Peyer's patch (tissue), 4 donors: ENCODE measurements at regions not wholly inside any gene's neighbourhood (a gene's known extent, or its start where the extent isn't known, plus 50 kb on each side); places are given as distances from the start of the nearest gene placed in this dataset.

Source experiments
- DNase-seq, 3 donors: peaks; one replicate each; pipeline ENCODE4 v3.0.0-alpha.2; 2017 to 2019
- H3K27ac ChIP-seq, 4 donors: fragments of 200-600 bp; sonication (generic); one replicate each; pipeline ENCODE4 v1.5.1; 2016 to 2019
- H3K27me3 ChIP-seq, 2 donors: fragments of 200-600 bp; sonication (generic); one replicate each; pipeline ENCODE4 v1.5.1; 2019
- H3K36me3 ChIP-seq, 3 donors: fragments of 200-600 bp; sonication (generic); one replicate each; pipeline ENCODE4 v1.5.1; 2016 to 2019
- H3K4me1 ChIP-seq, 4 donors: fragments of 200-600 bp; sonication (generic); one replicate each; pipeline ENCODE4 v1.5.1; 2016 to 2019
- H3K4me3 ChIP-seq, 4 donors: fragments of 200-600 bp; sonication (generic); 1 replicate in 3 of 4; 2 replicates in 1 of 4; pipeline ENCODE4 v1.5.1; 2016 to 2019; ENCODE audit warnings: mild to moderate bottlenecking in 1 of 4
- H3K9me3 ChIP-seq, 4 donors: fragments of 200-600 bp; sonication (generic); one replicate each; pipeline ENCODE4 v1.5.1; 2016 to 2019; ENCODE audit warnings: mild to moderate bottlenecking in 1 of 4
- POLR2A ChIP-seq, 2 donors: fragments of 450-650 bp; IDR thresholded peaks; one replicate each; pipeline ENCODE4 v1.5.1; 2017; ENCODE audit warnings: antibody characterized with exemption in 2 of 2, mild to moderate bottlenecking in 2 of 2, moderate library complexity in 2 of 2
- TF ChIP-seq, protein P1 (sequence below), 6 experiments: fragments of 450-650 bp in 4 of 6; fragments of 200-600 bp in 2 of 6; sonication (generic) in 1 of 6; IDR thresholded peaks; one replicate each; pipeline ENCODE4 v1.5.1; 2017 to 2019; ENCODE audit warnings: antibody characterized with exemption in 6 of 6, mild to moderate bottlenecking in 3 of 6, moderate library complexity in 1 of 6

DNA sequence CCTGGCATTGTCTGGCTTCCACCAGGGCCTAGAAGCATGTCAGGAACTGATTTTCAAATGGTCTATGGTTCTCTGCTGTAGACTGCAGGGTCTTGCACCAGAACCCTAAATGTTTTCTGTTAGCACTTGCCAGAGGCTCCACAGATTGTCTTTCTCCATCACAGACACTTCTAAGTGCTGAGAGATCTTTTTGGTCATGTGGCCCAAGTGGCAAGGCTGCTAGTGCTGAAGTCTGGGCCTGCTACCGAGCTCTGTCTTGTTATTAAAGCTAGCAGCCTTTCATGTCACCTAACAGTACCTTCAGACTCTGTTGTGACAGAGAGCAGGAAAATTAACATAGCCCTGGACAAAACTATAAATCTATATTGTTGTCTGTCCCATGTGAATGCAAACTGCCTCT, 120.7 kb upstream of the BACH2 start:
- Histone ChIP-seq H3K9me3 (no peaks in the 10 kb centered on the region), H3K27ac (no peak overlapping the region), H3K4me1 (peaks cover 0 to 5% (median 2%) of the 10 kb centered on the region in 4 donors), H3K4me3 (no peak overlapping the region), H3K36me3 (no peaks in the 10 kb centered on the region), H3K27me3 (no peaks in the 10 kb centered on the region)
- DNase-seq: no peak
- TF ChIP-seq, protein P1, sequence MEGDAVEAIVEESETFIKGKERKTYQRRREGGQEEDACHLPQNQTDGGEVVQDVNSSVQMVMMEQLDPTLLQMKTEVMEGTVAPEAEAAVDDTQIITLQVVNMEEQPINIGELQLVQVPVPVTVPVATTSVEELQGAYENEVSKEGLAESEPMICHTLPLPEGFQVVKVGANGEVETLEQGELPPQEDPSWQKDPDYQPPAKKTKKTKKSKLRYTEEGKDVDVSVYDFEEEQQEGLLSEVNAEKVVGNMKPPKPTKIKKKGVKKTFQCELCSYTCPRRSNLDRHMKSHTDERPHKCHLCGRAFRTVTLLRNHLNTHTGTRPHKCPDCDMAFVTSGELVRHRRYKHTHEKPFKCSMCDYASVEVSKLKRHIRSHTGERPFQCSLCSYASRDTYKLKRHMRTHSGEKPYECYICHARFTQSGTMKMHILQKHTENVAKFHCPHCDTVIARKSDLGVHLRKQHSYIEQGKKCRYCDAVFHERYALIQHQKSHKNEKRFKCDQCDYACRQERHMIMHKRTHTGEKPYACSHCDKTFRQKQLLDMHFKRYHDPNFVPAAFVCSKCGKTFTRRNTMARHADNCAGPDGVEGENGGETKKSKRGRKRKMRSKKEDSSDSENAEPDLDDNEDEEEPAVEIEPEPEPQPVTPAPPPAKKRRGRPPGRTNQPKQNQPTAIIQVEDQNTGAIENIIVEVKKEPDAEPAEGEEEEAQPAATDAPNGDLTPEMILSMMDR (IDR thresholded peaks at IDR 0.05): no peak
- no peak for TF ChIP-seq POLR2A (IDR thresholded peaks at IDR 0.05)

DNA sequence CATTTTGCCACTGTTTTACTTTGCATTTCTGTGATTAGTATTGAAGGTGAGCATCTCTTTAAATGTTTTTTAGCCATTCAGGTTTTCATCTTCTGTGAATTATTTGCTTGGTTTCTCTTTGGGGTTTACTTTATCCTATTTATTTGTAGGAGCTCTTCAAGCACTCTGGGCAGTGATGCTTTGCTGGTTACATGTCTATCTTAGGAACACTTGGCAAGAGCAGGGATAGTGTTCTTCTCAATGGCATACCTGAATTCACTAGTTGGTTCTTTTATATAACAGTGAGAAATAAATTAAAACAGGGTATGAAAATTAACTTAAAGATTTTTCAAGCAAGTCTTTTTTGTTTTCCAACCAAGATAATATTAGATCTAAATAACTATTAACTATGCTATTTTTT, 119.7 kb upstream of the BACH2 start:
- Histone ChIP-seq H3K4me3 (no peak overlapping the region), H3K9me3 (no peaks in the 10 kb centered on the region), H3K36me3 (no peaks in the 10 kb centered on the region), H3K27me3 (no peaks in the 10 kb centered on the region), H3K27ac (no peak overlapping the region), H3K4me1 (peaks cover 0 to 5% (median 2%) of the 10 kb centered on the region in 4 donors)
- TF ChIP-seq, protein P1 (IDR thresholded peaks at IDR 0.05): no peak
- TF ChIP-seq POLR2A (IDR thresholded peaks at IDR 0.05): no peak
- DNase-seq: no peak

DNA sequence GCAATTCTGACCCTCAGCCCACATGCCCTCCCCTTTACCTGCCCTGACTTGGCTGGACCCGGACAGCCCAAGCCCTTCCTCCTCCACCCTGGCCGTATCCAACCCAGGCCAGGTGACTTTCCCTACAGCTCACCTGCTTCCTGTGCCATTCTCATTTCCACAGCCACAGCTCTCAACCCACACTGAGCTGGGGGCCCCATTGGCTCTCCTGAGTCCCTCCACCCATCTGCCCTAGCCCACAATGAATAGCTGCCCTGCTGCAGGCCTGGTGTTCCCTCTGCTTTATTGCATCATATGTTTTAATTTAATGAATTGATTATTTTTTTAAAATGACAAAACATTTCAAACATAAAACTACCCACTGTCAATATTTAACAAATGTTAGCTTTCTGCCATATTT, 118.5 kb upstream of the BACH2 start:
- no peak overlapping the region for H3K4me3 ChIP-seq

DNA sequence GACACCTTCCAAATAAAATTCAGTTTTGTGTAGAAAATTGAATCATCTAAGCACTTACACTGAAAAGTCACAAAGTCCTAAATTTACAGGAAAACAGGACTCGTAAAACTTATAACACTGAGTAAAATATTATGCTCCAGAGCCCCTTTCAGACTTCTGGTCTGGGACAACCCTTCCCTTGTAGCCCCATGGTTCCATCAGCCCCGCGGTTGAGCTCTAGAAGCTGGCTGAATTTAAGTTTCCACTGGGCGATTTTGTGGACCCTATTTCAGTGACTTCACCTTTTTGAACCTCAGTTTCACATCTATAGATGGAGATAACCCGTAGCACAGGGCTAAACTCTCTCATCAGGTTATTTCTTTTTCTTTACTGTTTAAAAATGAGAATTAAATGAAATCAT, 117.7 kb upstream of the BACH2 start:
- H3K27me3 ChIP-seq: no peaks in the 10 kb centered on the region
- H3K9me3 ChIP-seq: no peaks in the 10 kb centered on the region
- H3K4me1 ChIP-seq: peaks cover 0 to 5% (median 2%) of the 10 kb centered on the region in 4 donors
- no peaks in the 10 kb centered on the region for H3K36me3 ChIP-seq
- no peak for DNase-seq
- H3K4me3 ChIP-seq: no peak overlapping the region
- TF ChIP-seq POLR2A (IDR thresholded peaks at IDR 0.05): no peak
- TF ChIP-seq, protein P1 (IDR thresholded peaks at IDR 0.05): no peak
- H3K27ac ChIP-seq: no peak overlapping the region

More for the DNA sequence above, 118.5 kb upstream of the BACH2 start:
- DNase-seq: no peak
- Histone ChIP-seq H3K36me3 (no peaks in the 10 kb centered on the region), H3K4me1 (peaks cover 0 to 5% (median 2%) of the 10 kb centered on the region in 4 donors), H3K27ac (no peak overlapping the region), H3K9me3 (no peaks in the 10 kb centered on the region), H3K27me3 (no peaks in the 10 kb centered on the region)
- TF ChIP-seq, protein P1 (IDR thresholded peaks at IDR 0.05): no peak

DNA sequence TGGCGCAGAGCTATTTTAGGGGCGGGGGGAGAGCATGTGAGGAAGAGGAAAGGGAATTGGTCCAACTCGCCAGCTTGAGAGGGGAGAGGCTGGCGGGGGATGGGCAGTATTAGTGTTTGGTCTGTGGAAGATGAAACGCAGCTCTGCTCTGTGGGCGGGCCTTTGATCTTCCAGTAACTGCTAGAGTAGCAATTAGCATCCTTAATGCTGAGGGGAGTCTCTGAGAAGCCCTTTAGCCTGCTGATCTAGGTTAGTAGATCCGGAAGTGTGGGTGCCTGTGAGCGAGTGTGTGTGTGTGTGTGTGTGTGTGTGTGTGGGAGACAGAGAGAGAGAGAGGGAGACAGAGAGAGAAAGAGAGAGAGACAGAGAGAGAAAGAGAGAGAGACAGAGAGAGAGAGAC, 117.2 kb upstream of the BACH2 start:
- peak overlapping the region in 3 of 4 donors; percentile 7 to 27 (median 23) for H3K4me3 ChIP-seq
- peak in 2 of 3 donors; percentile 71 to 84 for DNase-seq

More for the DNA sequence above, 117.2 kb upstream of the BACH2 start:
- Histone ChIP-seq H3K27ac (peak overlapping the region in 1 of 4 donors; percentile 52), H3K4me1 (peaks cover 0 to 5% (median 2%) of the 10 kb centered on the region in 4 donors), H3K36me3 (no peaks in the 10 kb centered on the region), H3K27me3 (no peaks in the 10 kb centered on the region), H3K9me3 (no peaks in the 10 kb centered on the region)
- no peak for TF ChIP-seq POLR2A (IDR thresholded peaks at IDR 0.05)
- TF ChIP-seq, protein P1 (IDR thresholded peaks at IDR 0.05): peak in 3 of 6 experiments; percentile 22 to 34 (median 30)
